SK-N-MC (cell line): ENCODE measurements at regions not wholly inside any gene's neighbourhood (a gene's known extent, or its start where the extent isn't known, plus 50 kb on each side); places are given as distances from the start of the nearest gene placed in this dataset.
A peak's percentile ranks its signal among the peaks of the same experiment; 100 is the strongest.

ENCODE experiments used
- DNase-seq: peaks from one replicate; pipeline ENCODE4 v3.0.0-alpha.2; 2011; ENCODE audit warnings: low read depth, low spot score
- H3K27ac ChIP-seq: fragments of 200-600 bp; sonication (generic); 2 replicates; pipeline ENCODE4 v1.5.1; 2016; ENCODE audit warnings: mixed run types
- H3K36me3 ChIP-seq: fragments of 200-600 bp; sonication (generic); 2 replicates; pipeline ENCODE4 v1.6.1; 2017; ENCODE audit warnings: antibody characterized with exemption, low read length, mixed read lengths; ENCODE audit not compliant: insufficient read depth
- H3K4me3 ChIP-seq: fragments of 200-600 bp; sonication (generic); 2 replicates; pipeline ENCODE4 v1.5.1; 2016
- H3K9ac ChIP-seq: fragments of 200-600 bp; sonication (generic); 2 replicates; pipeline ENCODE4 v1.8.0; 2017; ENCODE audit warnings: mixed run types, mixed read lengths; ENCODE audit not compliant: insufficient read length
- H3K9me3 ChIP-seq: fragments of 200-600 bp; sonication (generic); 2 replicates; pipeline ENCODE4 v1.6.1; 2017; ENCODE audit warnings: low read depth, mild to moderate bottlenecking, antibody characterized with exemption, low read length, moderate library complexity, mixed read lengths
- EZH2 ChIP-seq: fragments of 200-600 bp; sonication (generic); IDR thresholded peaks from one replicate; pipeline ENCODE4 v1.6.1; 2017; ENCODE audit warnings: antibody characterized with exemption
- FOXP2 ChIP-seq: optimal IDR thresholded peaks from 2 replicates; pipeline ENCODE3; 2011; ENCODE audit warnings: mild to moderate bottlenecking, moderate library complexity; ENCODE audit not compliant: insufficient read depth; ENCODE audit errors: extremely low read length, control extremely low read depth
- POLR2AphosphoS5 ChIP-seq: IDR thresholded peaks from 2 replicates; pipeline ENCODE4 v1.6.1; 2012; ENCODE audit warnings: mild to moderate bottlenecking, low read depth, low read length, borderline replicate concordance

DNA sequence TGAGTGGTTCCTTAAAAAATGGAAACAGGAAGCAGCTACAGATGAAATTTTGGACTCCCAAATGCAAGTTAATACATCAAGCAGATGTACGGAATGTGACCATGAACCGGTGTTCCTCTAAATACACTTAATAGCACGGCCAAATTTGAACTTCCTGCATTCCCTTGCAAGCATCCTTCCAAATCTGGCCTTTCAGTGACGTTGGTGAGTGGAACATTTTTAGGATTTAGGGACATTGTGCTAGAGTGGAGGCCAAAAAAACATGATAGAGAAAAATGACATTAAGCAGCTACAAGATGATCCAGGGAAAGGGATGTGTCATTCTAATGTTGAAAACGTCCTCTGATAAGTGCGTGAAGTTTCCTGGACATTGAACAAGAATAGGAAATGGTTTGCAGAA is 62.1 kb downstream of the CTAGE1 start:
- Histone ChIP-seq H3K9me3 (no peaks in the 10 kb centered on the region), H3K27ac (no peak overlapping the region), H3K36me3 (no peaks in the 10 kb centered on the region), H3K4me3 (no peak overlapping the region), H3K9ac (no peak overlapping the region)
- DNase-seq = no peak
- no peak for TF ChIP-seq POLR2AphosphoS5
- no peak for TF ChIP-seq FOXP2
- no peak for TF ChIP-seq EZH2

DNA sequence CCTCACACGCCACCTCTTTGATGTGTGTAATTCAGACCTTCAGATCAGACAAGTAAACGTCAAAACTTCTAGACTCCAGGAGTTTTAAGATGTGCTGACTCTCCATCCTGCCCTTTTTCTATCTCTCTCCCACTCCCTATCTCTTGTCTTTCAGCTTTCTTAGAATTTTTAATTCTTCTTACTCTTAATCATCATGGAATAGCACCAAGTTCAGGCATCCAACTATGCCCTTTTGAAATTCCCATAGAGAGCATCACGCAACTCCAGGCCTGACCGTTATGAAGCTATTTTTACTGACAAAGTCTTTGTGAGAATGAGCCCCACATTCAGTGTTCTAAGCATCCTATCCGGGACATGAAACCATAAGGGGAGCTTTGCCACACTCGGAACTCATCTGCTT is 62.6 kb downstream of the CTAGE1 start:
- Histone ChIP-seq H3K36me3 (no peaks in the 10 kb centered on the region), H3K9ac (no peak overlapping the region)
- no peak for TF ChIP-seq POLR2AphosphoS5
- TF ChIP-seq EZH2 = no peak
- no peak for TF ChIP-seq FOXP2

GRCh38 chr18:22349966-22350365 is 67.7 kb downstream of the CTAGE1 start:
- Histone ChIP-seq H3K9me3 (no peaks in the 10 kb centered on the region), H3K27ac (no peak overlapping the region), H3K36me3 (no peaks in the 10 kb centered on the region), H3K9ac (no peak overlapping the region), H3K4me3 (no peak overlapping the region)
- TF ChIP-seq EZH2 (no peak), FOXP2 (no peak), POLR2AphosphoS5 (no peak)
- no peak for DNase-seq

More for the DNA sequence above, 62.6 kb downstream of the CTAGE1 start:
- Histone ChIP-seq H3K4me3 (no peak overlapping the region), H3K27ac (no peak overlapping the region), H3K9me3 (no peaks in the 10 kb centered on the region)
- DNase-seq = no peak

DNA sequence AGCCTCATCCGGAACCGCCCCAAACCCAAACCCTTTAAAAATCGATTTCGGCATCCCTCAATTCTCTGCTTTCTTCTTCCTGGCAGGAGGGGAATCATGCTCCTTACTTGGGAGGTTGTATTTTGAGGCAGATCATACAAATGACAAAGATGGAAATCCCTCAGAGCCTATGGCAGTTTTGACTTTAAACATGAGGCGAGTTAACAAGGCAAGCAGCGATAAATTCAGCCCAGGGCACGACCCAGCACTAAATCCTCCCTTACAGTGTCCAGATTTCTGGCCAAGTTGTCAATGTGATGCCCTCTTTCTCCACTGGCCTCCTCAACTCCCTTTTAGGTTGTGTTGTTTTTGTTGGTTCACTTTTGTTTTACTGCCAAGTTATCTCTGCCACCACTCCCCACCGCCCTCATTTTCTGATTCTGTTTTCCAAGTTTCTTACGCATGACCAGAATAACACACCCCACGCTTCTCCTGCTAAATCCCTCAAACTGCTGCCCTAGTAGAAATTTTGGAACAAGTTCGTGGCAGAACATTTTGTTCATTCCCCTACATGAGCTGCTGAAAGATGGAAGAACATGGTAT is 68.3 kb downstream of the CTAGE1 start:
- H3K4me3 ChIP-seq = no peak overlapping the region
- H3K9me3 ChIP-seq = no peaks in the 10 kb centered on the region
- no peak for DNase-seq
- no peak overlapping the region for H3K27ac ChIP-seq
- no peak for TF ChIP-seq EZH2
- no peak for TF ChIP-seq FOXP2
- TF ChIP-seq POLR2AphosphoS5 = no peak
- no peaks in the 10 kb centered on the region for H3K36me3 ChIP-seq
- no peak overlapping the region for H3K9ac ChIP-seq

GRCh38 chr18:22348521-22349316 is 69.0 kb downstream of the CTAGE1 start:
- DNase-seq = no peak
- H3K27ac ChIP-seq = no peak overlapping the region

GRCh38 chr18:22347606-22348511 is 69.9 kb downstream of the CTAGE1 start:
- Histone ChIP-seq H3K9ac (no peak overlapping the region), H3K9me3 (no peaks in the 10 kb centered on the region), H3K27ac (no peak overlapping the region), H3K4me3 (no peak overlapping the region), H3K36me3 (no peaks in the 10 kb centered on the region)
- TF ChIP-seq EZH2 (peak; percentile 95), FOXP2 (no peak)
- no peak for DNase-seq

More at GRCh38 chr18:22348521-22349316, 69.0 kb downstream of the CTAGE1 start:
- Histone ChIP-seq H3K9ac (no peak overlapping the region), H3K9me3 (no peaks in the 10 kb centered on the region), H3K4me3 (no peak overlapping the region), H3K36me3 (no peaks in the 10 kb centered on the region)
- TF ChIP-seq EZH2 (no peak), FOXP2 (no peak), POLR2AphosphoS5 (no peak)

- Histone ChIP-seq H3K27ac (no peak overlapping the region), H3K36me3 (no peaks in the 10 kb centered on the region), H3K9ac (no peak overlapping the region), H3K4me3 (no peak overlapping the region), H3K9me3 (no peaks in the 10 kb centered on the region)
- TF ChIP-seq EZH2 = no peak
- no peak for TF ChIP-seq FOXP2
- TF ChIP-seq POLR2AphosphoS5 = no peak
- no peak for DNase-seq
Measured at GRCh38 chr18:22346953-22347605, 70.6 kb downstream of the CTAGE1 start.
